ENCODE measurements at regions not wholly inside any gene's neighbourhood (a gene's known extent, or its start where the extent isn't known, plus 50 kb on each side); places are given as distances from the start of the nearest gene placed in this dataset.

- TF ChIP-seq POLR2AphosphoS5 (IDR thresholded peaks at IDR 0.05; ENCODE audit: low read depth, low read length): no peak
- TF ChIP-seq, protein P1, sequence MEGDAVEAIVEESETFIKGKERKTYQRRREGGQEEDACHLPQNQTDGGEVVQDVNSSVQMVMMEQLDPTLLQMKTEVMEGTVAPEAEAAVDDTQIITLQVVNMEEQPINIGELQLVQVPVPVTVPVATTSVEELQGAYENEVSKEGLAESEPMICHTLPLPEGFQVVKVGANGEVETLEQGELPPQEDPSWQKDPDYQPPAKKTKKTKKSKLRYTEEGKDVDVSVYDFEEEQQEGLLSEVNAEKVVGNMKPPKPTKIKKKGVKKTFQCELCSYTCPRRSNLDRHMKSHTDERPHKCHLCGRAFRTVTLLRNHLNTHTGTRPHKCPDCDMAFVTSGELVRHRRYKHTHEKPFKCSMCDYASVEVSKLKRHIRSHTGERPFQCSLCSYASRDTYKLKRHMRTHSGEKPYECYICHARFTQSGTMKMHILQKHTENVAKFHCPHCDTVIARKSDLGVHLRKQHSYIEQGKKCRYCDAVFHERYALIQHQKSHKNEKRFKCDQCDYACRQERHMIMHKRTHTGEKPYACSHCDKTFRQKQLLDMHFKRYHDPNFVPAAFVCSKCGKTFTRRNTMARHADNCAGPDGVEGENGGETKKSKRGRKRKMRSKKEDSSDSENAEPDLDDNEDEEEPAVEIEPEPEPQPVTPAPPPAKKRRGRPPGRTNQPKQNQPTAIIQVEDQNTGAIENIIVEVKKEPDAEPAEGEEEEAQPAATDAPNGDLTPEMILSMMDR (IDR thresholded peaks at IDR 0.05): no peak
- no peak for TF ChIP-seq SMC3 (IDR thresholded peaks at IDR 0.05; ENCODE audit: low read depth, low read length)
- TF ChIP-seq MXI1 (IDR thresholded peaks at IDR 0.05; ENCODE audit: low read depth, low read length): no peak
- no peak for TF ChIP-seq EP300 (IDR thresholded peaks at IDR 0.05; ENCODE audit: borderline replicate concordance in 1 of 2, low read depth in 1 of 2, low read length in 1 of 2)
- TF ChIP-seq, protein P2, sequence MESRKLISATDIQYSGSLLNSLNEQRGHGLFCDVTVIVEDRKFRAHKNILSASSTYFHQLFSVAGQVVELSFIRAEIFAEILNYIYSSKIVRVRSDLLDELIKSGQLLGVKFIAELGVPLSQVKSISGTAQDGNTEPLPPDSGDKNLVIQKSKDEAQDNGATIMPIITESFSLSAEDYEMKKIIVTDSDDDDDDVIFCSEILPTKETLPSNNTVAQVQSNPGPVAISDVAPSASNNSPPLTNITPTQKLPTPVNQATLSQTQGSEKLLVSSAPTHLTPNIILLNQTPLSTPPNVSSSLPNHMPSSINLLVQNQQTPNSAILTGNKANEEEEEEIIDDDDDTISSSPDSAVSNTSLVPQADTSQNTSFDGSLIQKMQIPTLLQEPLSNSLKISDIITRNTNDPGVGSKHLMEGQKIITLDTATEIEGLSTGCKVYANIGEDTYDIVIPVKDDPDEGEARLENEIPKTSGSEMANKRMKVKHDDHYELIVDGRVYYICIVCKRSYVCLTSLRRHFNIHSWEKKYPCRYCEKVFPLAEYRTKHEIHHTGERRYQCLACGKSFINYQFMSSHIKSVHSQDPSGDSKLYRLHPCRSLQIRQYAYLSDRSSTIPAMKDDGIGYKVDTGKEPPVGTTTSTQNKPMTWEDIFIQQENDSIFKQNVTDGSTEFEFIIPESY (IDR thresholded peaks at IDR 0.05; ENCODE audit: borderline replicate concordance, low read depth): no peak
- no peak for TF ChIP-seq EZH2phosphoT487 (IDR thresholded peaks at IDR 0.05; ENCODE audit: borderline replicate concordance, low read depth)
- TF ChIP-seq JUND (IDR thresholded peaks at IDR 0.05): no peak
- no peak for TF ChIP-seq RCOR1 (IDR thresholded peaks at IDR 0.05; ENCODE audit: low read length)
- no peak for TF ChIP-seq CHD2 (IDR thresholded peaks at IDR 0.05; ENCODE audit: low read length, partially characterized antibody)
- no peak for TF ChIP-seq TAF1 (IDR thresholded peaks at IDR 0.05; ENCODE audit: borderline replicate concordance, low read depth, low read length)
Measured at GRCh38 chr9:13022756-13023155, 247.9 kb downstream of the LURAP1L start.
